ENCODE measurements at regions not wholly inside any gene's neighbourhood (a gene's known extent, or its start where the extent isn't known, plus 50 kb on each side); places are given as distances from the start of the nearest gene placed in this dataset.

DNA sequence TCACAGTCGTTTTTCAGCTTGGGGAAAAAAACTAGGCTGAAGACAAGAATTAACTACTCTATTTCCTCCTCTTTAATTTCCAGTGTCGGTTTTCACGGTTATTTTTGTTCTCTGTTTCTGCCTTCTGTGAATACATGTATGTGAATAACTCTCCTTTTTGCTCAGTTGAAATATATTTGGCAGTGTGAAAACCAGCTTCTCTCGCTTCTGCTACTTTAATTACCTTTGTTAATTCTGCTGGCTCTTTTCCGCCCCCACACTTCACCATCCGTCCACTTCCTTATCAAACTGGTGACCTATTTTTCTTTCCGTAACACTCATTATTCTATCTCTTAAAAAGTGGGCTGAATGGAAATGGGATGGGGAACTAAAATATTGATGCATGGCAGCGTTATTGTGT lies 126.4 kb downstream of the POU4F1 start:
- no peak for TF ChIP-seq CTCF (conservative IDR thresholded peaks at IDR 0.05; ENCODE audit: low read depth, low read length)
- TF ChIP-seq EZH2 (IDR thresholded peaks at IDR 0.05; ENCODE audit: low read length, unreplicated experiment): no peak
- TF ChIP-seq EZH2phosphoT487 (IDR thresholded peaks at IDR 0.05; ENCODE audit: borderline replicate concordance, low read length): no peak
